ENCODE measurements at regions not wholly inside any gene's neighbourhood (a gene's known extent, or its start where the extent isn't known, plus 50 kb on each side); places are given as distances from the start of the nearest gene placed in this dataset.

GRCh38 chrY:15779891-15780290, 1255.6 kb downstream of the NLGN4Y start:
- no peaks in the 10 kb centered on the region for H3K36me3 Mint-ChIP-seq
- peaks cover 1% of the 10 kb centered on the region for H3K9me3 Mint-ChIP-seq
- H3K27me3 Mint-ChIP-seq, result no peaks in the 10 kb centered on the region
- no peak for DNase-seq
- no peak overlapping the region for H3K4me3 Mint-ChIP-seq
- H3K4me1 Mint-ChIP-seq, result no peaks in the 10 kb centered on the region
- H3K27ac Mint-ChIP-seq, result no peak overlapping the region

DNA sequence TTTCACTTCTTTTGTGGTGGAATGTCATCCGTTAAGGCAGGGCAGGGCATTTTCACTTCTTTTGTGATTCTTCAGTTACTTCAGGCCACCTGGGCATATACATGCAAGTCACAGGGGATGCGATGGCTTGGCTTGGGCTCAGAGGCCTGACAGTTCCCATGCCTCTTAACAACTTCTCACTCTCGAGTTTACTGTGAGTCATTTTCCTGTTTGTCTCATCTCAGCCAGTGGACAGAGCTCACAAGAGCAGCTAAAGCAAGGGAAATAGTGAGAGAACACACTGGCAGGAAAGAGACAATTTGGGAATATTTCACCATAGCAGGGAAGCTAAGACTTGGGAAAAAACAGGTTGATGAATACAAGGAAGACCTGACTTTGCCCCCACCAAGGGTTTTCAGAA, 1275.7 kb downstream of the NLGN4Y start:
- Mint-ChIP-seq H3K9me3 (peaks cover 4% of the 10 kb centered on the region), H3K4me3 (no peak overlapping the region), H3K4me1 (no peaks in the 10 kb centered on the region), H3K36me3 (no peaks in the 10 kb centered on the region), H3K27me3 (no peaks in the 10 kb centered on the region), H3K27ac (no peak overlapping the region)
- DNase-seq, result no peak

- Mint-ChIP-seq H3K4me3 (no peak overlapping the region), H3K9me3 (no peaks in the 10 kb centered on the region), H3K27ac (no peak overlapping the region), H3K4me1 (no peaks in the 10 kb centered on the region), H3K27me3 (no peaks in the 10 kb centered on the region), H3K36me3 (no peaks in the 10 kb centered on the region)
- no peak for DNase-seq
Observed at GRCh38 chrY:15805985-15806384, 1281.7 kb downstream of the NLGN4Y start.

DNA sequence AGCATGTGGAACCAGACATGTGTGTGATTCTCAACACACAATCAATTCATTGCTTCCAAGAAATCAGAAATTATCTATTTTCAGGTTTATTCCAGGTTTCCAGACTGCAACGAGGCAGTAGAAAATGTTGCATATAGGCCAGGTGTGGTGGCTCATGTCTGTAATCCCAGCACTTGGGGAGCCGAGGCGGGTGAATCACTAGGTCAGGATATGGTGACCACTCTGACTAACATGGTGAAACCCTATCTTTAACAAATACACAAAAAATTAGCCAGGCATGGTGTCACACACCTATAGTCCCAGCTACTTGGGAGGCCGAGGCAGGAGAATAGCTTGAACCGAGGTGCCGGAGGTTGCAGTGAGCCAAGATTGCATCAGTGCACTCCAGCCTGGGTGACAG, 1289.9 kb downstream of the NLGN4Y start:
- Mint-ChIP-seq H3K4me1 (no peaks in the 10 kb centered on the region), H3K9me3 (peaks cover 4% of the 10 kb centered on the region), H3K36me3 (no peaks in the 10 kb centered on the region), H3K4me3 (no peak overlapping the region), H3K27me3 (no peaks in the 10 kb centered on the region), H3K27ac (no peak overlapping the region)
- no peak for DNase-seq
